HG03558 (cell line): ENCODE measurements at regions not wholly inside any gene's neighbourhood (a gene's known extent, or its start where the extent isn't known, plus 50 kb on each side); places are given as distances from the start of the nearest gene placed in this dataset.

Experiments
- ATAC-seq: cut with Tn5 transposase; IDR thresholded peaks from one replicate; pipeline ENCODE4 v1.9.1; 2021; ENCODE audit warnings: moderate number of reproducible peaks; ENCODE audit not compliant: unreplicated experiment; ENCODE audit errors: extremely low read depth

DNA sequence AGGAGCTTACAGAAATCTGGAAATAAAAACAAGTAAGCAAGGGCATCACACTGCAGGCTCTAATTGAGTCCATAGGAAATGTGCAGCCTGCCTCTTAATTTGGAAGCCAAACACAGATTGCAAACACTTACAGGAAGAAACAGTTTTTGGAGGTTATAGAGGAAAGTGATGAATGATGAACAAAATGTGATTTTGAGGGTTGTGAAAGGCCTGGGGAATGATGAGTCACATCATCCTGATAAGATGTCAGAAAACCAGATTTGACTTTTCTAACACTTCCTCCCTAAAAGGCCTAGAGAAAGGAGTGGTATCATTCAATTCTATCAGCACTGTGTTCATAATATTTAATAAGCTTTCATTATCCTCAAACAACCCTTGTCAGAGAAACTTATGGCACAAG is 96.6 kb upstream of the POU2AF2 start:
- no peak for ATAC-seq

DNA sequence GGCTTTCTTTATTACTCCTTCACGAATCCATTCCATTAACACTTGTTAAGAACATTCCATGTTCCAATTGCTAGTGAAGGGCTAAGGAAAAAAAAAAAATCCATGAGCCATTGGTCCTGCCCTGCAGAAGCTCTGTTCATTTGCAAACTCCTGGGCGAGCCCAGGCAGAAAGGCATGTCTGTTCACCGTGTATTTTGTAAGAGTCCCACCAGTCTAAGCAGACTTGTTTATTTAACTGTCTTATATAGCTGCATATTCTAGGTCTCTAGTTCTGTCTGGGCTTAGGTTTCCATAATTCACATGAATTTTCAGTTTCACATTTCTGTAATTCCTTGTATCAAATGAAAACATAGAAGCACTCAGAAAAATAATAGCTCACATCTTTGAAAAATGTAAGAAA is 97.4 kb upstream of the POU2AF2 start:
- ATAC-seq = no peak

DNA sequence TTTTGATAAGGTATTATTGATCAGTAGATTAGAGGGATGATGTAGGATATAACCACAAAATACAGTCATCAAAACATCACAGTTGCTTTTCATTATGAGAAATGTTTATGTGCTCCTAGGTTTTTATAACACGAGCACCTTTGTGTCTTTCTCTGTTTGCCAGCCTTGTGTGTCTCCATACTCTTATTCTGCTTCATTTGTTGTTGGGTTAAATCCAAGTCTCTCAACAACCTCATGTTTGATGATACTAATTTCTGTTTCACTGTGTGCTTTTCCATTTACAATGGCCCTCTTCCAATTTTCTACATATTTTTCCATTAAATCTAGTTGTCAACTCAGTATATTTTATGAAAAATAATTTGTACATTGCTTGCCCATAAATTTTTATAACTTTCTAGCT is 107.7 kb upstream of the POU2AF2 start:
- no peak for ATAC-seq

DNA sequence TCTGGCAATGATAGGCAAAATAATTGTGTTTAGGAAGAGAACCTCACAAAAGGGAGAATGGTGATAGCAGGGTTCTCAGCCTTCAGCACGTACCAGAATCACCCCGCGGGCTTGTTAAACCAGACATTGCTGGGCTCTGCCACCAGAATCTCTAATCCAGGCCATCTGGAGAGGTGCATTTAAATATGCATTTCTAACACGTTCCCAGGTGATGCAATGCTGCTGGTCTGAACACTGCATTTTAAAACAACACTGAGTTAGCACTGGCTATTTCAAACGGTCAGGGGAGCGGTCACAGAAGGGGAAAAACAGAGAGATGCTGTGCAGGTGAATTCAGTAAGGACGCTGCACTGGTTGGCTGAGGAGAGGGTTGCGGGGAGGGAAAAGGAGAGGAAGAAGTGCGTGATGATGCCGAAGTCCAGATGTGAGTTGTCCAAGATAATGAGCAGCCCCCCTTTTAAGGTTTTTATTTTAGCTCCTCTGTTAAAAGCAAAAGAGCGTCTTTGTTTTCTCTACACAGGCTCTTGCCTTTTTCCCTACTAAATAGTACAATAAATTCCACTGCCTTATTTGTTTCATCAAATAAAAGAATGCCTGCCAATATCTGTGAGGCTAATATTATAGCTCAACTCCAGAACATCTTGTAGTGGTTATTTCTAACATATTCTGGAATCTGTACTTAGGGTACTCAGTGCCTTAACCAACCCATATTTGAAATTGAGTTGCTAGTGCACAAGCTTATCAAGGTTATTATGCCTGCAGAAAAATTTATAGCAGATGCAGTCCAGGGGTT is 109.6 kb upstream of the POU2AF2 start:
- no peak for ATAC-seq

DNA sequence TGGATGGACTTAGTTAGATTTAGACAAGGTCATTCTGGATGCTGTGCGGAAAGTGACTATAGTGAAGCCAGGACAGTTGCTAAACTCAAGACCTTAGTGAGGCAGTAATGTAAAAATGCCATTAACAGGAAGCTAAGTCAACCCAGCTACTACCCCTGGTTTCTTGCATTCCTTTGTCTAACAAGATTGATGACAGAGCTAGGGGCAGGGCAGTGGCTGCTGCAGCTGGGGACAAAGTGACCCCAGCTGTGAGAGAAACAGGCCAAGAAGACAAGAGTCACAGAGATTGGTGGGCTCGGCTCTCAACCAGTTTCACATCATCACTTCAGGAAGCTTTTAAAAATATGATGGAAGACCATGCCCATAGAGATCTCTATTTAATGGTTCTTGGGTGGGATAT is 110.4 kb upstream of the POU2AF2 start:
- ATAC-seq = no peak

DNA sequence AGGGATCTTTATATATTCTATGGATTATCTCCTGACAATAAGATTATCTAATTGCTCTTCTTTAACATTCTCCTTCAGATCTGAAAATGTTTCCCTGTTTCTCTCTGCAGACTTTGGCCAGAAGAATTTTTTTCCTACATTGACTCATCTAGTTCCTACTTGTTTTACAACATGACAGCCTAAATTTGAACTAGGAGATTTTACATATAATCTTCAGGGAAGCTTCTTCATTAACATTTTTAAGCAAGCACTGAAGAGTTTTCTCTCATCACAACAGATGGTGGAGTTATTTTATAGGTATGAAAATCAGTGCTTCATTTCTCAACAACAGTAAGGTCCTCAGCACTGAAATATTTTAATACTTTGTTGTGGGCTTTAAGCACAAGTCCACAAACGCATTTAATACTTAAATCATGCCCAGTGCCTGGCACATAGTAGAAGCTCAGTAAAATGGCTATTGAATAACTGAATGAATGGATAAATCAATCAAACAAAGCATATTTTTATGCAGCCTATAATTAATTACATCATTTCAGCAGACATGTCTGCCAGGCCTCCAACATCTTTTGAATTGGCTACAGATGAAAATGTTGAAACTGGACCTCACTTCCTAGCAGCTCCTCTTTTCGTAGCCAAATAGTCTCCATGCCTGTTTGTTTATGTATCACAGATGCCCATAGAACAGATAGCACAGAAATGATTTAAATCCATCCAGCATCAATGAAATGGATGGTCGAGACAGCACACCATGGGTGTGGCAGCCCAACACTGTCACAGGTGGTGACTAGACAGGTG is 117.3 kb upstream of the POU2AF2 start:
- no peak for ATAC-seq

DNA sequence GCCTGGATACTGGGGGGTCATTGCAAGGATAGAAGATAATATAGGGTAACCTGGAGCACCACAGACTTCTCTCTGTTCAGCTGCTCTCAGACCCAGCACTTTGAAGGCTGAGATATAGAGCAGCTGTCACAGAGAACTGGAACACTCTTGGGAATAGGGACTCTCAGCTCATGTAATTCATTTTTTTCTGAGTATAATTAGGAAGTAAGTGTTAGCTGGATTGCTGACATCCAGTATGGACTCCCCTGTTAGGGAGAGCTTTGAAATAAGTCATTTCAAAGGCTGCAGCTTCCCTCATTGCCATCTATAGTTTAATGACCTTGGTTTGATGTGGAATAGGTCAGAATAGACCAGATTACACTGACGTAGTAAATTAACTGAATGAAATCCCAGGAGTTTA is 120.8 kb upstream of the POU2AF2 start:
- no peak for ATAC-seq

DNA sequence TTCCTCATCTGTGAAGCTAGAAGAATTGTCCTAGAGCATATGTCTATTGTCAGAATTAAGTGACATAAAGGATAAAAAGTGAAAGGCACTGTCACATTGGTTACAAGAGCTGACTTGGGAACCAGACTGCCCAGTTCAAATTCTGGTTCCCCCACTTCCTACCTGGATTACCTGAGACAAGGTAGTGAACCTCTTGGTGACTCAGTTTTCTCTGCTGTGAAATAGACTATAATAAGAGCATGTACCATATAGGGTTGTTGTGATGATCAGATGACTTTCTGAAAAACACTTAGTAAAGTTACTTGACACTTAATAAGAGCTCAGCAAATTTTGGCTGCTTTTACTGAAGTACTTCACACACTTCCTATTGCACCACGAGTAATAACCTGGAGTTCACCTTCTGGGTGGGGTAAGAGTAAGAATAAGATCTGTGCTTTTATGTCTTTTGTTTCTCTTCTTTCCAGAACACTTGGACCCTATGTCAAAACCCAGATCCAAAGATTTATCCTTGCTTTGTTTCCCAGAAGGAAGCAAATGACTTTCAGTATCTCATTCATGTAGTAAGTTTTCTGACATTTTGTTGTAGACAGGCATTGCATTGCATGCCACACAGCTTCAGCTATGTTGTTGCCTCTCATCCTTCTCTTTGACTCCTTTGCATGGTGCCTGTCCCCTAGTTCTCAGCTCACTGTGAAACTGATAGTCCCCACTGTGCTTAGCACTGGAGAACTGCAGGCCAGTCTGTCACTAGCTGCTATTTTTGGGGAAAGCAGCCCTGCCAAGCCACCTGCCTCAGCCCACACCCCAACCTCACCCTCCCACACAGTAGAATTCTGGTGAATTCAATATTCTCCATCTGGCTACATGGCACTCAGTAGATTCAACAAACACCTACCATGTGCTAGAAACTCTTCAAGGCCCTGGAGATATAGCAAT is 121.8 kb upstream of the POU2AF2 start:
- ATAC-seq = no peak

DNA sequence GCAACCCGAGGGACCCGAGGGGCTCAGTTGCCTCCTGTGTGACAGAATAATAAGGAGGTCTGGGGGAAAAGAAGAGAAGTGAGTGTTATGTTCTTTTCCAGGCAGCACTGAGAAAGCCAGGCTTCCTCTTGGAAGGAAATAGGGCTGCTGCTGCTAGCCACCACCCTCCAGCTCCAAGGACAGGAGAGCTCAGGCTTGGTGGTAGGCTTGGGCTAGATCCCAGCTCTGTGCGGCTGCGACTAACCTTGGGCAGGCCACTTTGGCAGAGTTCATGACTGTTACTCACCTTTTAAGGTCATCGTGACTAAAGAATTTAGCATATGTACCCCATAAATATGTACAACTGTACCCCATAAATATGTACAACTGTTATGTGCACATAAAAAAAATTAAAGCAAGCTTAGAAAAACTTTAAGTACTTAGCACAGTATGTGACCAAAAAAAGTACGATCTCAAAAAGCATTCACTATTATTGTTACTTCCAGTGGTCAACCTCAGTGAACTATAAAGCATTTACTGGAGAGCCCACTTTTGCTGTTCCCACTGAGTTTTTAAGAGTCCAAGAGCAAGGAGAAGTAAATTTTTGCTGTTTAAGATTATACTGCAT is 124.7 kb upstream of the POU2AF2 start:
- no peak for ATAC-seq

DNA sequence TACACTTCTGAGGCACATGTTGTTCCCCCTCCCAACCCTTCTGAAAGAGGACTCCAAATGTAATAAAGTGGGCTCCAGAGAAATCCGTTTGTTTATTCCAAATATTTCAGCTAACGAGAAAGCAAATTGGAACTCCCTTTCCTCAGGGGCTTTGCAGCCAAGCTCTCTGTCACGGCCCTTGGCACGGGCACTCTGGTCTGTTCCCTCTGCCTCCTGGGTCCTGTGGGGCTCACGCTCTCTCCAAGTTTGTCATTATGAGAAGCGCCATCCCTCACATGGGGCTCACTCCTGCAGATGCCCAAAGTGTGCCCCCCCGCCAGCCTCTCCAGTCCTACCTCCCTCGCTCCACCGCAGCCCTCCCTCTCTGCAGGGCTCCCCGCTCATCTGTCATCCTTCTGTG is 125.4 kb upstream of the POU2AF2 start:
- no peak for ATAC-seq

DNA sequence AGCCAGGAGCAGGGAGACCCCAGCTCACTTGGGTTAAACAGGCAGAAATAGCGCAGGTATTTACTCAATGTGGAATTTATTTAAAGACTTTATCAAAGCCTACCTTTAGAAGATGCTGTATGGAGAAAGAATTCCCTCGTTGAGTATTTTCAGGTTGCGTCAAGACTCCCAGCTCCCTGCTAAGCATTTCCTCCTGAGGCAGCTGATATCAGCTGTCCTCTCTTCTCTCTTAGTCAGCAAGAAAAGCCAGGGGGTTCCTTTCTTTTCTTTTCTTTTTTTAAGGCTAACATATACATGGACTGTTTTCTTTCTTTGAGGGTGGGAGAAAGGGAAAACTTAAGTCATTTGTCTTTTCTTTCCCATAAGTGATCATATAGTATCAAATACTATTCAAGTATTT is 125.8 kb upstream of the POU2AF2 start:
- ATAC-seq = no peak

DNA sequence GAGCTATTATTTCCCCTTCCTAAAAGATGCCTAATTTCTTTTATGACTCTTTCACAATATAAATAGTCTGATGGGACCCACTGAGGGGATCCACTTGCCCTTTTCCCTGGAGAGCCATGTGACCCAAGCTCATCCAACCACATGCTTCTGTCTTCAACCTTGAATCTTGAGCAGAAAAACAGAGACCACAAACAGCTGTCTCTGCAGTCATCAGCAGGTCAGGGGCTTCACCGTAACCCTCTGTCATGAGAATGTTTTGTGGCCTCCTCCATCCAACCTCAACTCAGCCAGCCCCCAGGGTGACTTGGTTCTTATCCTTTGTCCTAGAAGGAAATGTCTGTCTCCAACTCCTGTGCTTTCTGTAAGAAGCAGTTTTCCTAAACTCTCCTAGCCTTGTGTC is 129.6 kb upstream of the POU2AF2 start:
- ATAC-seq = no peak

DNA sequence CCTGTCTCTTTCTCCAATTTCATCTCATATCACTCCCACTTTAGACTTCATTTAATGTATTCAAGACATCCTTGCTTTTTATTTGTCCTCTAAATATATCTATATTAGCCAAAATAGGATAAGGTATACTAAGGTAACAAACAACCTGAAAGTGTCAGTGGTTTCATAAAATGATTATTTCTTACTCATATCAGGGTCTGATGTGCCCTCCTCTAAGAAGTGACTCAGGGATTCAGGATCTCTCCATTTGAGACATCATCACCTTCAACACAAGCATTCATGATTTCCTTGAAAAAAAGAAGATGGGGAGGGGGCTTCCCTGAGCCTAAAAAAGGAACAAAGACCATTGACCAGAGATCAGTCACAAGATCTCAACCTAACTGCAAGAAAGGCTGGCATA is 131.4 kb upstream of the POU2AF2 start:
- ATAC-seq = no peak

DNA sequence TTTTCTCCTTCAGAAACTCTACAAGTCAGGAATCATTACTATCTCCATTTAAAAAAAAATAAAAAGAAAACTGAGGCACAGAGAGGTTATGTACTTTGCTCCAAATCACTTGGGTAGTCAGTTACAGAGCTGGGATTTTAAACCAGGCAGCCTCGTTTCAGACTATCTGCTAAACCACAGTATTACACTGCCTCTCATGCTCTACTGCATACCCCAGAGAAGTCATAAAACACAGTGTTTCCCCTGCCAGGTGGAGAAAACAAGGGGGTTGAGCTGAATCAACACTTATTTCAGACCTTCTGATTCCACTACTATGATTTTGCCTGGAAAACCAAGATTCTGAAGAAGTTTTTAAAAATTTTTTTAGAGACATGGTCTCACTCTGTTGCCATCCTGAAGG is 132.9 kb upstream of the POU2AF2 start:
- no peak for ATAC-seq

DNA sequence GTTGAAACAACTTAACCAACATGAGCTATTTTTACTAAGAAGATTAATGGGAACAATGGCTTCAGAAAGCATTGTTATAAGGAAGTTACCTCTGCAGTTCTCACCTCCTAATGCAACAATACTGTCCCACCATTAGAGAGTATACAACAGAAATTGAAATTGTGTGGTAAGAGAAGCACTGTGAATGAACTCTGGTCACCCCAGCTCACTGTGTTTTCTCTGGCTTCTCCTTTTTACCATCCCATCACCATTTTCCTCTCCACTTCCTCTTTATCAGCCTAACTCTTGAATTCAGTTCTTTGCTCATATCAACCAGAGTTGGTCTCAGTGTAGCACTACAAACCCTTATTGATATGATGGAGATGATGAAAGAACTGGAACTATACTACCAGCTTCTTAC is 138.0 kb upstream of the POU2AF2 start:
- ATAC-seq = no peak

DNA sequence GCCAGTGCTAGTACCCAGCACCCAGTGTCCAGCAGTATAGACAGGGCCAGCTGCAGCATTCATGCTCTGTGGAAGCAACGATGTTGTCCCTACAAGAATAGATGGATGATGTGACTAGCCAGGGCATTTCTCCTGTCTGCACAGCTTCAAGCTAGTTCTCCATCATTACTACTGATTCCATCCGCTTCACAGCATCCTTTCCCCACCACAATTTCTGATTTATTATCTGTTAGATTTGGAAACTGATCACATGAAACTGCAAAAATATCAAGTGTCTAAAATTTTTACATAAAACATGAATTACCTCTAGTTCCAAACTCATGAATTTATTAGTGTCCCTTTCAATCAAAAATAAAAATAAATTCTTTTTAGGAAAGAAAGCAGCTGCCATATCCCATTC is 138.9 kb upstream of the POU2AF2 start:
- no peak for ATAC-seq

DNA sequence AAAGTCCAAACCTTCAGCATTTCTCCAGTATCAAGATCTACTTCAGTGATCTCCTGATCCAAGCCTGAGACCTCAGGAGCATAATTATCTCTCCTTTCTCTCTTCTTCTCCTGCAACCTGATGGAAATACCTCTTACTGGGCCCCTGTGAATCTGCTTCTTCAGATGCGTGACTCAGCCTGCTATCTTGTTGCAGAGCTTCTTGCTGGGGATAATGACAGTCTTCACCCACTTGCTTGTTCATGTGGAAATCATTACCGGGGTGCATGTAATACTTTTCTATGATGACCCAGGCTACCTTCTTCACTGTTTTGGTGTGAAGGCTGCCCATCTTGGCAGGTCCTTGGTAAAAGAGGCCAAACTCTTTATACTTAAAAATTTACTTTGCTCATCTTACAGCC is 140.0 kb upstream of the POU2AF2 start:
- no peak for ATAC-seq

DNA sequence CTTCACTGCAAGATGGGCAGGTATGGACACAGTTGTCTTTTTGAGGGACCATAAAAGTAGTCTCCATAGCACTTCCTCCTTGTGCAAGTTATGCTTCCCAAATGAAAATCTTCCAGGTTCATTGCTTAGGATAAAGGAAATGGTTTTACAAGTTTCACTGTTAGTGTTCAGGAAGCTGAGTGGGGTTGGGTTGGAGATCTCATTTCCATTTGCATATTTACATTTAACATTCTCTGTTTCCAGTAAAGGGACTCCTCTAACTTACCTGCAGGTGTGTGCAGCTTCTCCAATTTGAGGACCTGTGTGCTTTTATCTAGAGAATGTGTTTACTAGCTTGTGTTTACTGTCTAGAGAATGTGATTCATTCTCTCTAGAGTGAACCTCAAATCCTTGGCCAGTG is 141.3 kb upstream of the POU2AF2 start:
- no peak for ATAC-seq

DNA sequence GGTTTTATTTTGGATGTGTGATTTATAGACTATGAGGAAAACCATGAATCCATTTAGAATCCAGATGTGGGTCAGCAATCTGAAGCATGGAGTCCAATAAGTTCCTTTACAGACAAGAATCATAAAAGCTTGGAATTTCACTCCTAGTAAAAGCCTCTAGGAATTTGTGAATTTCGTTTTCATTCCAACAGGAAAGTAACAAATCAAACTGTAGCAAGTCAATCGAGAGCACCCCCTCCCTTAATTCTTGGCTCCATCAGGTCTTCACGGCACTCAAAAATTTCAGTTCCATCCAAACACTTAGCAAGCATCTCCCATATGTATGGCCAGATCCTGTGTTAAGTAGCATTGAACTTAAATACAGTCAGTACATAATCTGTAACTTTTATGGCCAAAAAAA is 143.6 kb upstream of the POU2AF2 start:
- ATAC-seq = no peak

DNA sequence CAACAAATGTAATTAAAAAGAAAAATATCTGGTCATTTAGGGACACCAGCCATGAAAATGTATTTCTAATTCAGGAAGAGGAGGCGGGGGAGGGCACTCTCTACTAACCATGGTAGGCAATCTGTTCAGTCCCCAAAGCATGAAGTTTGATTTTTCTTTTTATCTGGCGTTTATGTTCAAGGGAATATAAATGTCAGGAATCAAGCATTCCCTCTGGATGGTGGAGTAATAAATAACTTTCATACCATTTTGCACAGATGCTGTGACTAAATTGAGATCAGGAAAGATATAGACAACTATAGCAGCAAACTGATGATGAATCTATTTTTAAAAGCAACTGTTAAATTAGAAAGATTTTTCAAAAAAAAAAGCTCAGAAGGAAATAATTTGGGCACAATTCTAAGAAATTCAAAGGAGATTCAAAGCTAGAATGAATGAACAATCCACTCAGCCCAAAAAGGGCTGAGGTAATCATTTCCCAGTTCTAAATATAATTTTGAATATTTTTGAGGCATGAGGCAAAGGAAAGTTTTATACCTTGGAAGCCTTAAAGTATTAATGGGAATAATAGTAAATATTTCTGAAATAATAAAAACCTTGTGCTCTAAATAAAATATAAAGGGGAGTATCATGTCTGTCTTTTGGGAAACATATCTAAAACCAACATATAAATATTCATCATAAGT is 146.4 kb upstream of the POU2AF2 start:
- no peak for ATAC-seq
